AML-193 (cell line): ENCODE measurements at regions not wholly inside any gene's neighbourhood (a gene's known extent, or its start where the extent isn't known, plus 50 kb on each side); places are given as distances from the start of the nearest gene placed in this dataset.
A peak's percentile ranks its signal among the peaks of the same experiment; 100 is the strongest.
"Not testable (repeated sequence)": the region's sequence is repeated elsewhere in the genome, so short reads cannot be mapped to it uniquely, and the experiment has no call there.

Experiments
- DNase-seq, 2 experiments: peaks; one replicate each; lab custom pipeline; 2025; lab: John Stamatoyannopoulos, UW

DNA sequence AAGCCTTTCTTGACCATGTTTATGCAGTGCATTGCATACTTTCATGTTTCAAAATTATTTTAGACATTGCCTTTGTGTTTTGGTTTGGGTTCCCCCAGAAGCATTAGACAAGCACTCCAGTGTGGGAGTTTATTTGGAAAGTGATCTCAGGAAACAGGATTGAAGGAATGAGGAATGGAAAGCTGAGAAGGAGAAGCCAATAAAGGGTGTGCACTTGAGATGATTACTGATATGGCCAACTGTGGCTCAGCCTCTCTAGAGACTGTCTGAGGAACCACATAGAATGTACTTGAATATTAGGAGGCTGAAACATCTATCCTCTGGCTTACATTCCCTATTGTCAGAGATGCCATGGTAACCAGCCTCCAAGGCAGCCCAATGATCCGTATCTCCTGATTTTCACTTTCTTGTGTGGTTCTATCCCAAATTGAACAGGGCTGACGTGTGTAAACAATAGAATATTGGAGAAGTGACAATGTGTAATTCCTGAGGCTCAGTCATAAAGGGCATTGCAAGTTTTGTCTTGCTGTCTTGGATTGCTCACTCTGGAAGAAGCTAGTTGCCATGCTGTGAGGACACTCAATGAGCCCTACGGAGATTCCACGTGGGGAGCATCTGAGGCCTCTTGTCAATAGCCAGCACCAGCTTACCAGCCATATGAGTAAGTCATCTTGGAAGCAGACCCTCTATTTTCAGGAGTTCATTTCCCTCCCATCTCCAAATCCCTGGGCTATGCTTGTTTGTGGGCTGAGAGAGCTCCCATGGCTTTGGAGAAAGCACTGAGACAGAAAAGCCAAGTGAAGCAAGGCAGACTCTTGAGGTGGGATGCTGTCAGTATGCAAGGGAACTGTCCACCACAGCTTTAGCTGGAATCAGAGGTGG is 84.7 kb downstream of the SCN11A start:
- no peak for DNase-seq

DNA sequence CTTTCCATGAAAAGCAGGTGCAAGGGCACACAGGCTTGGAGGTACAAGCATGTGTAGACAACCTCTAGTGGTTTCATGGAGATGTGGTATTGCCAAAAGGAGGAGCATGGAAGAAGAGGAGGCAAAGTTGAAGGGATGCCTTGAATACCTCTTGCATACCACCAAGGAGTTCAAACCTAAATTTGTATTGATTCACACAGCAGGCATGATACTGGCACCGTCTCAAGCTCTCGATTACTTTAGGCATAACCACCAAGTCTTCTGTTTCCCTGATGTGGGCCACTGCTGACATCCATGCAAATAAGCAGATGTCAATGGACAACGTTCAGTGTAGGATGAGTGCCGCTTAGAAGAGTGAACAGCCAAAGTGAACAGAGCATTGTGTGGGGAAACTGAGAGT is 87.1 kb downstream of the SCN11A start:
- DNase-seq: no peak

DNA sequence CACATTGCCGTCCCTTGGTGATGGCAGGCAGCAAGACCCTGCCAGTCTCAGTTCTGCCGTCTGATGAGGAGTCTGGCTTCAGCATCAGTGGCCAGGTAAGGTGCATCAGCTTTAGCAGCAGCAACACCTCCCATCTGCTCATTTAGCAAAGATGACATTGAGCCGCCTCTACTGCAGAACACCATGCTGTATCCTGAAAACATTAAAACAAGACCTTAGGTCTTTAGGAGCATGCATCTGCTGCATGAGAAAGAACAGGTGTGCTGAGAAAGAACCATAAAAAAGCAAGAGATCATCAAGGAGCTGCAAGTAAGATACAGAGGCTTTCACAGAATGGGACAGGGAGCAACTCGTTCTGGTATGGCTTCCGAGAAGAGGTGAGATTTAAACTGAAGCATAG is 87.5 kb downstream of the SCN11A start:
- no peak for DNase-seq

DNA sequence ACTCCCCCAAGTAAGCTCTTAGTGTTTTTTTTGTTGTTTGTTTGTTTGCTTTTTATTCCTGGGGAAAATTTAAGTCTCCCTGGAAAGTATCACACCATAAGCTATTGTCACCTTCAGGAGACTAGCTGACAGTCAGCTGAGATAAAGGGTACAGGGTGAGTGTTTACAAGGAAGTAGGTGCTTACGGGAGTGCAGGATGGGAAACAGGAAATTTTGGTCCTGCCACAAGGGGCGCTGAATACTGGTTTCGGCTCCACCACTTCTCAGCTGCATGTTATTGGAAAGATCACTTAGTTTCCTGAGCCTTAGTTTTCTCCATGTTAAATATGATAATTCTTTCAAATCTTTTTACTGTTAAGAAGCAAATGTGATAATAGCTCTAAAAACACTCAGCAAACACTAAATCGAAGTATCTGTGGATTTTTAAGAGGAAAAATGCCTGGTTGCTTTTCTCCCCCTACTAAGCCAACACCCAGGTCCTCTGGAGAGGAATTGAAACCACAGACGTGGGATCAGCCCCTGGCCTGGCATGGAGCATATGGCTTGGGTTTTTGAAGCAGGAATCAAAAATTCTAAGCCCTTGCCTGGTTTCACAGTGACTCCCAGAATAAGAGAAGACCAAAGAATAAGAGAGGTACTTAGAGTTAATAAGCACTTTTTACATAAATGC is 90.7 kb downstream of the SCN11A start:
- DNase-seq: peak; percentile 52 to 54

DNA sequence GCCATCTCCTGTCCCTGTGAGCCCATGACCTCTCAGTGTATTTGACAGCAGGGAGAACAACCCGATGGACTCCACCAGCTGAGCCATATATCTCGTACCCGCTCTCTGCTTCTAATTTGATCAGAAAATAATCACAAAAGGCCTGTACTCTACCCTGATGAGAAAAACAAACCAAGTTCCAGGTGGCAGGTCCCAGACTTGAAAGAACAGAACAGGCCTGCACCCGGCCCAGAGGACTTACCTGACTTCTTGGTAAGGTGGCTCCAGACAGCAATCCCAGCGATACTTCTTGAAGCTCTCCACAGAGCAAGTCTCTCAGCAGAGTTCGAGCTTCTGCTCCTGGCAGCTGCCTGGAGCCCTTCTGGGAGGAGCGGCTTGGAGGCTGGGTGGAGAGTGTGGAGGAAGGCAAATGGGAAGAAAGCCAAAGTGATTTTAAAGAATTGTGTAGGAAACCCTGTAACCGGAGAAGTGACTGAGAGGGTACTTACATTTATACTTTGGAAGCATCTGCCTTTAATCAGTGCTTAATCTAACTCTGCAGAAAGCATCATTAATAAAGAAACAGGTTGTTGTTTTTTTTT is 91.6 kb downstream of the SCN11A start:
- DNase-seq: no peak

DNA sequence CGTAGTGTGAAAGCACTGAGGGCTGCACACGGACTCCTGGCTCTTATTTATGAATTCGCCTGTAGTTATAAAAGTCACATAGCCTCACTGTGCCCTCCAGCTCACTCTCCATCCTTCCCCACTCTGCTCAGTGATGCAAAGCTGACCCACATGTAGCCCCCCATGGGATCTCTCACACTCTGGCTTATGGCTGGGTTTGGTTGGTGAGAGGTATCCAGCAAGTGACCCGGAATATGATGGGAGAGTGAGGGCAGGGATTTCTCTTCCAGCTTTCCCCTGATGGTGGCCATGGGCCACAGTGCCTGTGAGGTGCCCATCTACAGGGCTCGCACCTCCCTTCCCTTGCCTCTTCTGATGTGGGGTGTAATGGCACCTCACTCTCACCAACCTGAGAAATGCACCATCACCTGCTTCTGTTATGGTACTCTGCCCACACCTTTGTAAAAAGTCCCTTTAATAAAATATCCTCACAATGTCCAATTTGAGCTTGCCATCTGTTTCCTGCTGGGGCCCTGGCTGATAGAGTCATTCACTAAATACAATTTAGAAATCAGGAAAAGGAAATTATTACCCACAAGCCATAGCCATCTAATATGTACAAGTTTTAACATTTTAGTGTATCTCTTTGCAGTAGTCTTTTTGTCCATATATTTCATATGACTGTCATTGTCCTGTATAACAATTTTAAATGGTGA is 93.6 kb downstream of the SCN11A start:
- no peak for DNase-seq

DNA sequence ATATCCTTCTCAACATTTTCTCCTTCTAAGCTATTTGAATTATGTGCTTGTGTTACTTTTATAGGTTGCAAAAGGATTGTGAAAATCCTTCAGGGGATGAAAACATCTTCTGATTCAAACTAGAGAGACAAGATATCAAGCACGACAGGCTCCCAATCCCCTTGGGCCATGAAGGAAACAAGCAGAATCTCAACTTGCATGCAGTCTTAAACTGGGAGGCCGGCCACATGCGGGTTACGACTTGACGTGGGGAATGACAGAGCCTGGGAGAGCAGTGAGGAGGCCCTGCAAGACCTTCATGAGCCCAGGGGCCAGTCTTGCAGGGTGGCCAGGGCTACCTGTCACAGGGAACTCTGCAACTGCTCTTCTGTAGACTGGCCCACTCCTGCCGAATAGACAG is 94.4 kb downstream of the SCN11A start:
- DNase-seq: no peak

DNA sequence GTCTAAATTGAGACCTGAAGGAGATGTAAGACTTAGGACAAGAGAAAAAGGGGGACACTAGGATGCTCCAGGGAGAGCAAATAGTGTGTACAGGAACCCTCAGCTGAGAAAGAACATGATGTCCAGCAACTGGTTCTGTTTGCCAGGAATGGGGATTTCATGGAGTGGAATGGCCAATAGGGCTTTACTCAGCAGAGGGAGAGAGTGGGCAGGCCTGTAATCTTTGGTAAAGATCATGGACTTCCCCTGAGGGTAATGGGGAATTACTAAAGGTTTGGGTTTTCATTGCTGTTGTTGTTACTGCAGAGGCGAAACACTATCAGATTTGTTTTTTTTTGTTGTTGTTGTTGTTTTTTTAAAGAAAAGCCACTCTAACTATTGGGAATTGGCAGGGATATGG is 99.0 kb downstream of the SCN11A start:
- no peak for DNase-seq

DNA sequence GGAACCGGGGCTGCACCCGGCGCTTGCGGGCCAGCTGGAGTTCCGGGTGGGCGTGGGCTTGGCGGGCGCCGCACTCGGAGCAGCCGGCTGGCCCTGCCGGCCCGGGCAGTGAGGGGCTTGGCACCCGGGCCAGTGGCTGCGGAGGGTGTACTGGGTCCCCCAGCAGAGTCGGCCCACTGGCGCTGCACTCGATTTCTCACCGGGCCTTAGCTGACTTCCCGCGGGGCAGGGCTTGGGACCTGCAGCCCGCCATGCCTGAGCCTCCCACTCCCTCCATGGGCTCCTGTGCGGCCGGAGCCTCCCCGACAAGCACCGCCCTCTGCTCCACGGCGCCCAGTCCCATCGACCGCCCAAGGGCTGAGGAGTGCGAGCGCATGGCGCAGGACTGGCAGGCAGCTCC is 100.6 kb downstream of the SCN11A start:
- DNase-seq: not testable (repeated sequence)

DNA sequence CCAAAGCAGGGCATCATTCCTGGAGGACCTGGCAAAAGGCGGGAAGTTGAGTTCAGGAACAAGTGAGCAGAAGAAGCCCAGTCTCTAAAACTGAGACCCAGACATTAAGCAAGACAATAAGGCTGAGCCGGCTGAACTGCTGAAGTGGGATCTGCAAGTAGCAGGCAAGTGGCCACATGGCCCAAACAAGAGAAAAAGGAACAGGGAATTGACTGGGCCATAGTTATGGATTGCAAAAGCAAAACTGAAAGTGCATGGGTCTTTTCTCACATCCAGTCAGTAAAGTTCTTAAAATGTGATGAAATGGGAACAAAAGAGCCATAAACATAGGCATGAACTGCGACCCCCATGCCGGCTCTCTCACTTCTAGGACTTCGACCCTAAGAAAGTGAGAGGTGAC is 101.2 kb downstream of the SCN11A start:
- no peak for DNase-seq

DNA sequence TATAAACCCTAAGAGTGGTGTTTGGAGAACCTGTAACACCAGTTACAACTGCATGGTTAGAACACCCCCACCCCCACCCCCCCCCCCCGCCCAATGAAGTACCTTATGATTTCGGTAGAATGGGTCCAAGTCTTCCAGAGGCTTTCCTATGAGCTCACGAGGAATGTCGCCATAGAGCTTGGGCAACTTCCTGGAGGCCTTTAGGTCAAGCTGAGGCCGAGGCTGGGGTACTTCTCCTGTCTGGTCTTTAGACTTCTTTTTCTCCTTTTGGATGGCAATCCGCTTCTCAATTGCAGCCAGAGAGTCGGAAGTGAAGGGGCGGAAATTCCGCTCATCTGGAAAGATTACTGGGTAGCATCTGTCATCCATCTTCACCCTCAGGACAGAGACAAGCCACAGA is 101.8 kb downstream of the SCN11A start:
- no peak for DNase-seq

DNA sequence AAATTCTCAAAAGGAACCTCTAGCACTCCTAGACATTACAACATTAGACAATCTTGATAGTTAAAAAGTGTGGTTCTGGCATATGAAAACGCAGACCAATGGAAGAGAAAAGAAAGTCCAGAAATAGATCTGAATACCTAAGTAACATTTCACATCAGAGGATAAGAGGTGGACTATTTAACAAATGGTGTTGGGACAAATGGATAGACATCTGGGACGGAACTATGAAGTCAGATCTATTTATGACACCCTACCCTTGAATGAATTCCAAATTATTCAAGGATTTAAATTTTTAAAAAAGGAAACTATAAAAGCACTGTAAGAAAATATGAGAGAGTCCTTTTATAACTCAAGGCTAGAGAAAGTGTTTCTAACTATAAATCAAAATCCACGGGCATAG is 111.3 kb downstream of the SCN11A start:
- no peak for DNase-seq

DNA sequence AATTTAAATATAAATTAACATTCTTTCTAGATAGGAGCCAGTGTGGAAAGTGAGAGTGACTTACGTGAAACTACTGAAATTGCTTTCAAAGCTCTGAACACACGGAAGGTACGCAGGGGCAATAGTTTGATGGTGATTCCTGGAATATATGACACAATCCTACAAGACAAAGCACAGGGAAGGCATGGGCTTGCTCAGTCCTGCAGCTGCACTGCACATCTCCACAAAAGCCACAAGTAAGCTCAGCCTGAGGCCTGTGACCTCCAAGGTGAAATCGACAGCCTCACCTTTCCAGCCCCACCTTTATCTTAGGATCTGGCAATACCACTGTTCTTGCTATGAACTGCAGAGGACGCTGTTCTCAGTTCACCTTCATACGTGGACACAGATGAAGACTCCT is 109.3 kb upstream of the SCN10A start:
- no peak for DNase-seq

DNA sequence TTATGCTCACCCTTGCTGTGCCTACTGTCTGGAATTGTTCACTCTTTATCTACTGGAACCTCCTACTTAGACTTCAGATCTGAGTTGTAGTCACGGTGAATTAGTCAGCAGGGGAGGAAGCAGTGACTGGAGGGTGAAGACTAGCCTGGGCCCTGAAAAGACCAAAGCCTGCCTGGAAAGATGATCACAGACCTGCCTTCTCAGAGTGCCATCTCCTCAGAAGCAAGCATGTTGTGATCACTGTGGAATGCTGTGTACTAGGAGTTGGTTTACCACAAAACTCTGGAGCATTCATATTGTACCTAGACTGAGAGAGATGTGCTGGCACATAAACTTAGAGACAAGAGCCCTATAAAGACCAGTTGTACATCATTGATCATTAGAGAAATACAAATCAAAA is 100.7 kb upstream of the SCN10A start:
- no peak for DNase-seq

DNA sequence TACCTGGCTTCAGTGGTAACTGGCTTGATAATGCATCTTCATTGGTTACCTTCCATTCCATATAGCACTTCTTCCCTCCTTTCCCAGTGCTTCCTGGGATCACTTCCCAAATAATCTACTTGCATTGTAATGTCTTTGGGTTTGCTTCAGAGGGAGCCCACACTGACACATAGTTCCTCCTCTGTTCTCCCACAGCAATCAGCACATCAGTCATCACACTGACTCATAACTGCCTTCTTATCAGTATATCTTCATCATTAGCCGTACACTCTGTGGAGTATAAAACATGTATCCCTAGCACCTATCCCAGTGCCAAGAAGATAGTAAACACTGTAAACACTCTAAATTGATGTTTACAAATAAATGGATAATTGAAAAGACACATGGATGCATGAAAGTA is 91.4 kb upstream of the SCN10A start:
- DNase-seq: no peak

DNA sequence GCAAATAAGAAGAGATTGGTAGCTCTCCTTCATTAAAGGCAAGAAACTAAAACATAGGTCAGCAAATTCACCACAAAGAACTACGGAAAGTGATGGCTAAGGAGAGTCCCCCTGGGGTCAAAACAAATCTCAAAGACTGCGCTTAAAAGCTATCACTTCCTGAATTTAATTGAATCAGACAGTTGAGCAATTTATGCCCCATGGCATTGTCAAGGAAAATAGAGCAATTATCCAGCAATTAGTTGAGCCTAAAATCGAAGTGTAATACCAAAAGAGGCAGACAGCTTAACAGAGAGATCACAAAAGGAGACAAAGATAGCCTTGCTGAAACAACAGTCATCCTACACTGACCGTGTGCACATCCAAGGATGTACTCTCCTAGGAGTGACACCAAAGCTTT is 74.4 kb upstream of the SCN10A start:
- no peak for DNase-seq

DNA sequence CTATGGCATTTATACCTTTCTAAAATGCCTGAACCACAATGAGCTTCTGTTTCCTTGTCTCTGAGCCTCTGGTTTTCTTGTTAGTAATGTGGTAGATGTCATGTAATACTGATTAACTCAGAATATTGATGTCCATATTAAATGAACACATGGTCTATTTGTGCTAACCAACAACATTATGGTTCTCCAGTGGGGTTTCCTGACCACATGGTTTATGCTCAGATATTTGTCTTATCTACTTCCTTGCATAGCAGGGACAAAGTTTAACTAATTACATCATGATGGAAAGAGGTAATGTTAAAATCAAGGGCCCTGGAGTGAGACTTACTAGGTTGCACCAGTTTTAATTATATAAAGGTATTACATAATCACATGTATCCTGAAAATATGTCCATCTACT is 62.6 kb upstream of the SCN10A start:
- no peak for DNase-seq
